H1 (cell line): ENCODE measurements at regions not wholly inside any gene's neighbourhood (a gene's known extent, or its start where the extent isn't known, plus 50 kb on each side); places are given as distances from the start of the nearest gene placed in this dataset.

ENCODE experiments used
- CTCF ChIA-PET: fragments of 300-600 bp; sonication (Branson Sonifier 250); formaldehyde crosslinking; loops from one replicate; lab custom pipeline; 2021; ENCODE audit not compliant: partially characterized antibody; lab: Charles Lee
- POLR2A ChIA-PET: fragments of 300-600 bp; sonication (Branson Sonifier 250); formaldehyde crosslinking; loops from one replicate; lab custom pipeline; 2021; ENCODE audit warnings: inconsistent platforms; ENCODE audit not compliant: partially characterized antibody; lab: Charles Lee
- DNase-seq, 2 experiments: peaks; one replicate each; pipeline versions ENCODE4 v3.0.0 to v3.0.0-alpha.2; 2010 to 2022; ENCODE audit warnings: low spot score in 2 of 2, low read depth in 1 of 2, mixed read lengths in 1 of 2
- FAIRE-seq: peaks from 2 replicates; lab custom pipeline; 2011; peaks lifted over from hg19 to GRCh38; lab: Jason Lieb, UNC
- H2AFZ ChIP-seq: 2 replicates; pipeline ENCODE4 v1.8.1; 2012; ENCODE audit warnings: low read length, inconsistent platforms
- H2AK5ac ChIP-seq: 2 replicates; pipeline ENCODE4 v1.6.1; 2013; ENCODE audit warnings: low read depth, low read length
- H2BK120ac ChIP-seq: replicated peaks from 2 replicates; pipeline ENCODE3; 2013; ENCODE audit warnings: low read depth, low read length, inconsistent platforms
- H2BK12ac ChIP-seq: 2 replicates; pipeline ENCODE4 v1.6.1; 2013; ENCODE audit warnings: low read depth, low read length
- H2BK15ac ChIP-seq: 2 replicates; pipeline ENCODE4 v1.6.1; 2013; ENCODE audit warnings: low read length
- H2BK20ac ChIP-seq: 2 replicates; pipeline ENCODE4 v1.6.1; 2013; ENCODE audit warnings: low read length
- H2BK5ac ChIP-seq: 2 replicates; pipeline ENCODE4 v1.6.1; 2013; ENCODE audit warnings: low read depth, low read length
- H3K14ac ChIP-seq: 2 replicates; pipeline ENCODE4 v1.6.1; 2013; ENCODE audit warnings: inconsistent platforms; ENCODE audit not compliant: insufficient read length
- H3K18ac ChIP-seq: 2 replicates; pipeline ENCODE4 v1.6.1; 2013; ENCODE audit warnings: low read length; ENCODE audit errors: extremely low read depth
- H3K23ac ChIP-seq: 2 replicates; pipeline ENCODE4 v1.6.1; 2013; ENCODE audit warnings: inconsistent platforms; ENCODE audit not compliant: insufficient read length
- H3K23me2 ChIP-seq: 2 replicates; pipeline ENCODE4 v1.6.1; 2013; ENCODE audit warnings: low read depth, low read length
- H3K27ac ChIP-seq: 2 replicates; pipeline ENCODE4 v1.6.1; 2011; ENCODE audit warnings: low read depth, low read length, inconsistent platforms
- H3K27me3 ChIP-seq, 4 experiments: replicated peaks in 1 of 4; 1 replicate in 1 of 4; 2 replicates in 3 of 4; pipeline versions ENCODE4 v1.6.1 to v1.8.1; 2011 to 2013; ENCODE audit warnings: low read length in 3 of 4, mild to moderate bottlenecking in 3 of 4, inconsistent platforms in 2 of 4, mixed read lengths in 2 of 4, moderate library complexity in 1 of 4; ENCODE audit not compliant: control insufficient read depth in 3 of 4, insufficient read depth in 3 of 4; ENCODE audit errors: extremely low read depth in 1 of 4
- H3K36me3 ChIP-seq, 4 experiments: 2 replicates each; pipeline versions ENCODE4 v1.6.1 to v1.8.1; 2011 to 2013; ENCODE audit warnings: mild to moderate bottlenecking in 4 of 4, low read length in 3 of 4, moderate library complexity in 2 of 4, control low read depth in 1 of 4, inconsistent platforms in 1 of 4; ENCODE audit not compliant: insufficient read depth in 4 of 4, control insufficient read depth in 2 of 4
- H3K4ac ChIP-seq: replicated peaks from 2 replicates; pipeline ENCODE3; 2013; ENCODE audit warnings: low read length, low read depth, mixed read lengths, inconsistent platforms; ENCODE audit not compliant: insufficient read length
- H3K4me1 ChIP-seq, 4 experiments: replicated peaks in 1 of 4; 1 replicate in 1 of 4; 2 replicates in 3 of 4; pipeline versions ENCODE4 v1.6.1 to v1.8.1; 2011 to 2013; ENCODE audit warnings: low read length in 3 of 4, inconsistent platforms in 2 of 4, mixed read lengths in 1 of 4; ENCODE audit not compliant: insufficient read depth in 4 of 4, control insufficient read depth in 3 of 4
- H3K4me2 ChIP-seq, 2 experiments: 2 replicates each; pipeline versions ENCODE4 v1.6.1 to v1.8.1; 2011 to 2013; ENCODE audit warnings: low read depth in 2 of 2, low read length in 2 of 2, control low read depth in 1 of 2, inconsistent platforms in 1 of 2, mild to moderate bottlenecking in 1 of 2; ENCODE audit not compliant: insufficient read depth in 1 of 2
- H3K4me3 ChIP-seq, 4 experiments: fragments of 200-600, 300-600 bp in 1 of 4; sonication (generic), shearing (Covaris generic), sonication (Bioruptor Twin) in 1 of 4; 2 replicates each; pipeline versions ENCODE4 v1.5.1 to v1.8.1; 2011 to 2016; ENCODE audit warnings: low read length in 4 of 4, low read depth in 3 of 4, control low read depth in 2 of 4, inconsistent platforms in 2 of 4, mild to moderate bottlenecking in 2 of 4, mixed read lengths in 1 of 4, moderate library complexity in 1 of 4; ENCODE audit not compliant: insufficient read depth in 2 of 4; ENCODE audit errors: extremely low read depth in 1 of 4
- H3K56ac ChIP-seq: replicated peaks from 2 replicates; pipeline ENCODE3; 2013; ENCODE audit warnings: low read depth, mild to moderate bottlenecking, mixed read lengths, low read length, inconsistent platforms; ENCODE audit not compliant: insufficient read length
- H3K79me1 ChIP-seq: 2 replicates; pipeline ENCODE4 v1.6.1; 2013; ENCODE audit warnings: low read depth, low read length, control low read depth
- H3K79me2 ChIP-seq, 2 experiments: 2 replicates each; pipeline versions ENCODE4 v1.6.1 to v1.8.1; 2012 to 2013; ENCODE audit warnings: low read length in 2 of 2, mild to moderate bottlenecking in 2 of 2, inconsistent platforms in 1 of 2; ENCODE audit not compliant: insufficient read depth in 2 of 2, control insufficient read depth in 1 of 2
- H3K9ac ChIP-seq, 4 experiments: replicated peaks in 1 of 4; 1 replicate in 1 of 4; 2 replicates in 3 of 4; pipeline versions ENCODE4 v1.6.1 to v1.8.1; 2011 to 2013; ENCODE audit warnings: low read depth in 3 of 4, low read length in 3 of 4, control low read depth in 2 of 4, mild to moderate bottlenecking in 2 of 4, moderate library complexity in 2 of 4, inconsistent platforms in 1 of 4; ENCODE audit errors: extremely low read depth in 1 of 4
- H3K9me3 ChIP-seq, 2 experiments: 2 replicates each; pipeline versions ENCODE4 v1.6.1 to v1.8.1; 2012 to 2013; ENCODE audit warnings: mild to moderate bottlenecking in 2 of 2, moderate library complexity in 2 of 2, control low read depth in 1 of 2, inconsistent platforms in 1 of 2, low read depth in 1 of 2, low read length in 1 of 2, mixed read lengths in 1 of 2; ENCODE audit not compliant: insufficient read depth in 2 of 2
- H4K20me1 ChIP-seq, 2 experiments: replicated peaks in 1 of 2; 2 replicates each; pipeline versions ENCODE3 to v1.8.1; 2011 to 2013; ENCODE audit warnings: inconsistent platforms in 2 of 2, low read length in 2 of 2, mild to moderate bottlenecking in 1 of 2; ENCODE audit not compliant: insufficient read depth in 2 of 2, control insufficient read depth in 1 of 2
- H4K5ac ChIP-seq: 2 replicates; pipeline ENCODE4 v1.6.1; 2013; ENCODE audit warnings: low read length, low read depth, mixed read lengths, inconsistent platforms; ENCODE audit not compliant: insufficient read length
- H4K8ac ChIP-seq: 2 replicates; pipeline ENCODE4 v1.8.0; 2013; ENCODE audit warnings: mild to moderate bottlenecking, moderate library complexity, low read length, inconsistent platforms; ENCODE audit not compliant: insufficient read depth; ENCODE audit errors: extremely low read depth
- H4K91ac ChIP-seq: replicated peaks from 2 replicates; pipeline ENCODE3; 2013; ENCODE audit warnings: low read length, mixed read lengths, inconsistent platforms; ENCODE audit not compliant: insufficient read length
- KDM5A ChIP-seq: fragments of 200-600 bp; IDR thresholded peaks from 2 replicates; pipeline ENCODE4 v1.7.1; 2012; ENCODE audit warnings: mild to moderate bottlenecking, low read length, inconsistent platforms, mixed read lengths
- RBBP5 ChIP-seq: IDR thresholded peaks from 2 replicates; pipeline ENCODE4 v1.7.1; 2012; ENCODE audit warnings: low read depth, mild to moderate bottlenecking, inconsistent platforms, low read length, moderate library complexity, borderline replicate concordance
- RXRA ChIP-seq: IDR thresholded peaks from 2 replicates; pipeline ENCODE4 v1.6.1; 2011; ENCODE audit warnings: low read depth, mild to moderate bottlenecking, low read length, moderate library complexity; ENCODE audit not compliant: insufficient read depth
- WGBS, 2 experiments: shearing (Covaris generic) in 1 of 2; methylation state at CpG; one replicate each; pipeline versions ENCODE4 v1.1.6 to v1.1.7; 2013 to 2015; ENCODE audit warnings: low lambda C conversion rate in 2 of 2, mixed read lengths in 2 of 2, inconsistent platforms in 1 of 2, low coverage in 1 of 2, missing lambda C conversion rate in 1 of 2; ENCODE audit not compliant: insufficient replicate concordance in 2 of 2, insufficient coverage in 1 of 2, insufficient read length in 1 of 2; ENCODE audit errors: extremely low coverage in 1 of 2, missing lambda C conversion rate in 1 of 2; 5-methylcytosine and 5-hydroxymethylcytosine counted together

GRCh38 chr7:156092307-156092706 is 280.0 kb upstream of the SHH start:
- Histone ChIP-seq H4K91ac (no peak overlapping the region), H3K27me3 (no peaks in the 10 kb centered on the region), H3K4me3 (no peak overlapping the region), H3K79me1 (no peaks in the 10 kb centered on the region), H3K14ac (no peak overlapping the region), H3K23me2 (no peaks in the 10 kb centered on the region), H3K18ac (no peak overlapping the region), H2BK20ac (no peak overlapping the region), H2BK15ac (no peak overlapping the region), H3K79me2 (no peaks in the 10 kb centered on the region), H2AFZ (no peak overlapping the region), H2AK5ac (no peak overlapping the region), H4K20me1 (no peaks in the 10 kb centered on the region), H3K36me3 (no peaks in the 10 kb centered on the region), H2BK5ac (no peak overlapping the region), H4K8ac (no peak overlapping the region), H3K56ac (no peak overlapping the region), H3K9me3 (no peaks in the 10 kb centered on the region), H3K9ac (no peak overlapping the region), H3K27ac (no peak overlapping the region), H2BK12ac (no peak overlapping the region), H2BK120ac (no peak overlapping the region), H4K5ac (no peak overlapping the region), H3K23ac (no peak overlapping the region), H3K4ac (no peak overlapping the region), H3K4me1 (peaks cover 0 to 7% (median 0%) of the 10 kb centered on the region in 4 experiments; a peak in 1 of 7 replicates), H3K4me2 (no peak overlapping the region)
- ChIA-PET CTCF (interaction anchor here (0.6 kb wide), 1 partner anchor 749 kb away, joined by 3 read pairs; no protein-coding TSS in a partner anchor), POLR2A (no interaction called here)
- DNase-seq (no peak), FAIRE-seq (no peak)
- 92% methylated on average over 11 of the region's 11 CpGs; no CpG with 5 or more reads in 1 of the 2 experiments for WGBS, 2 experiments
- TF ChIP-seq RBBP5 (no peak), RXRA (no peak), KDM5A (no peak)
